Upper lobe of left lung (tissue), 6 donors: ENCODE measurements at regions not wholly inside any gene's neighbourhood (a gene's known extent, or its start where the extent isn't known, plus 50 kb on each side); places are given as distances from the start of the nearest gene placed in this dataset.

Source experiments
- ATAC-seq, 2 donors: fragments of 200-7000 bp; cut with Tn5 transposase; one replicate each; pipeline ENCODE4 v1.9.1; 2022; ENCODE audit warnings: mild to moderate bottlenecking in 2 of 2, moderate library complexity in 2 of 2; ENCODE audit not compliant: low FRiP score in 2 of 2
- DNase-seq, 2 donors: peaks; one replicate each; pipeline ENCODE4 v3.0.0-alpha.2; 2019 to 2020
- H3K27ac ChIP-seq, 4 donors: fragments of 200-600 bp; sonication (generic); one replicate each; pipeline ENCODE4 v1.5.1; 2016 to 2019
- H3K27me3 ChIP-seq, 4 donors: fragments of 200-600 bp; sonication (generic); one replicate each; pipeline ENCODE4 v1.5.1; 2017 to 2019
- H3K36me3 ChIP-seq, 4 donors: fragments of 200-600 bp; sonication (generic); one replicate each; pipeline ENCODE4 v1.5.1; 2016 to 2019
- H3K4me1 ChIP-seq, 4 donors: fragments of 200-600 bp; sonication (generic); one replicate each; pipeline ENCODE4 v1.5.1; 2018 to 2019
- H3K4me3 ChIP-seq, 4 donors: fragments of 200-600 bp; sonication (generic); one replicate each; pipeline ENCODE4 v1.5.1; 2017 to 2019; ENCODE audit warnings: mild to moderate bottlenecking in 2 of 4, moderate library complexity in 1 of 4
- H3K9me3 ChIP-seq, 4 donors: fragments of 200-600 bp; sonication (generic); one replicate each; pipeline ENCODE4 v1.5.1; 2018 to 2019
- EP300 ChIP-seq, 4 donors: sonication (generic); formaldehyde crosslinking; IDR thresholded peaks; one replicate each; pipeline ENCODE4 v1.5.1; 2017; ENCODE audit warnings: antibody characterized with exemption in 4 of 4, control low read depth in 2 of 4
- POLR2A ChIP-seq, 4 donors: fragments of 450-650 bp; IDR thresholded peaks; one replicate each; pipeline ENCODE4 v1.5.1; 2016 to 2017; ENCODE audit warnings: antibody characterized with exemption in 4 of 4, mild to moderate bottlenecking in 2 of 4
- POLR2AphosphoS5 ChIP-seq, 2 donors: sonication (generic); formaldehyde crosslinking; IDR thresholded peaks; one replicate each; pipeline ENCODE4 v1.5.1; 2017; ENCODE audit warnings: antibody characterized with exemption in 2 of 2
- WGBS, 2 donors: methylation state at CpG; one replicate each; pipeline ENCODE4 v1.1.5; 2017 to 2018; 5-methylcytosine and 5-hydroxymethylcytosine counted together
- TF ChIP-seq, protein P1 (sequence below), 6 experiments: fragments of 450-650 bp in 4 of 6; fragments of 200-600 bp in 2 of 6; sonication (generic) in 2 of 6; IDR thresholded peaks; one replicate each; pipeline ENCODE4 v1.5.1; 2016 to 2019; ENCODE audit warnings: antibody characterized with exemption in 6 of 6
- donor health status: DM: no; HTN: no; CAD: no; lungs with moderate emphysema.
- donor health status: DM: no; HTN: yes; CAD: no; lungs with severe emphysema.

DNA sequence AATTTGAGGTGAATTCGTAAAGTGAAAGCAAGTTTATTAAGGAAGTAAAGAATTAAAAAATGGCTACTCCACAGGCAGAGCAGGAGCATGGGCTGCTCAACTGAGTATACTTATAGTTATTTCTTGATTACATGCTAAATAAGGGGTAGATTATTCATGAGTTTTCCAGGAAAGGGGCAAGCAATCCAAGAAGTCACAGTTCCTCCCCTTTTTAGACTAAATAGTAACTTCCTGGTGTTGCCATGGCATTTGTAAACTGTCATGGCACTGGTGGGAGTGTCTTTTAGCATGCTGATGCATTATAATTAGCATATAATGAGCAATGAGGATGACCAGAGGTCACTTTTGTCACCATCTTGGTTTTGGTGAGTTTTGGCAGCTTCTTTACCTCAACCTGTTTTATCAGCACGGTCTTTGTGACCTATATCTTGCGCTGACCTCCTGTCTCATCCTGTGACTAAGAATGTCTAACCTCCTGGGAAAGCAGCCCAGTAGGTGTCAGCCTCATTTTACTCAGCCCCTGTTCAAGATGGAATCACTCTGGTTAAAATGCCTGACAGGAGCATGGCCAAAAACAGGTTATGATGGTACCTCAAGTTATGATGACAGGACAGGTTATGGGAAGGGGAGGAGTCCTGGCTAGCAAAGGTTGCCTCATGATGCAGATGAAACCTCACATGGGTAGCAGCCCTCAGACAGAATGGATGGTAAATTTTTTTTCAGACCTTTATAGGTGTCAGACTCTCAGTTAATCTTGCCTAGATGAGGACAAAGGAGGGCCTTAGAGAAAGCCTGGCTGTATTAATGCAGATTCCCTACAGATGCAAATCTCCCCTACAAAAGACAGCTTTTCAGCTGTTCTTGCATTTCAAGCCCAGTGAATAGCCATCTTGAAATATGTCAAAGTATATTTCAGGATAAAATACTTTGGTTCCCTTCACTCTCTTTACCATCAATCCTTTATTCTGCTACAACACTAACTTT is 49.7 kb downstream of the SIPA1L2 start:
- Histone ChIP-seq H3K36me3 (no peaks in the 10 kb centered on the region), H3K27ac (peak overlapping the region; percentile 57 to 86 (median 64)), H3K4me3 (no peak overlapping the region), H3K27me3 (no peaks in the 10 kb centered on the region), H3K4me1 (peaks cover 33 to 61% (median 42%) of the 10 kb centered on the region in 4 donors), H3K9me3 (no peaks in the 10 kb centered on the region)
- TF ChIP-seq POLR2A (IDR thresholded peaks at IDR 0.05) (no peak), POLR2AphosphoS5 (IDR thresholded peaks at IDR 0.05) (no peak), EP300 (IDR thresholded peaks at IDR 0.05) (no peak)
- TF ChIP-seq, protein P1, sequence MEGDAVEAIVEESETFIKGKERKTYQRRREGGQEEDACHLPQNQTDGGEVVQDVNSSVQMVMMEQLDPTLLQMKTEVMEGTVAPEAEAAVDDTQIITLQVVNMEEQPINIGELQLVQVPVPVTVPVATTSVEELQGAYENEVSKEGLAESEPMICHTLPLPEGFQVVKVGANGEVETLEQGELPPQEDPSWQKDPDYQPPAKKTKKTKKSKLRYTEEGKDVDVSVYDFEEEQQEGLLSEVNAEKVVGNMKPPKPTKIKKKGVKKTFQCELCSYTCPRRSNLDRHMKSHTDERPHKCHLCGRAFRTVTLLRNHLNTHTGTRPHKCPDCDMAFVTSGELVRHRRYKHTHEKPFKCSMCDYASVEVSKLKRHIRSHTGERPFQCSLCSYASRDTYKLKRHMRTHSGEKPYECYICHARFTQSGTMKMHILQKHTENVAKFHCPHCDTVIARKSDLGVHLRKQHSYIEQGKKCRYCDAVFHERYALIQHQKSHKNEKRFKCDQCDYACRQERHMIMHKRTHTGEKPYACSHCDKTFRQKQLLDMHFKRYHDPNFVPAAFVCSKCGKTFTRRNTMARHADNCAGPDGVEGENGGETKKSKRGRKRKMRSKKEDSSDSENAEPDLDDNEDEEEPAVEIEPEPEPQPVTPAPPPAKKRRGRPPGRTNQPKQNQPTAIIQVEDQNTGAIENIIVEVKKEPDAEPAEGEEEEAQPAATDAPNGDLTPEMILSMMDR (IDR thresholded peaks at IDR 0.05), result no peak
- DNase-seq (no peak), ATAC-seq (peak in 1 of 2 donors; percentile 35)
- 73 to 82% methylated on average over 3 of the region's 3 CpGs for WGBS, 2 donors

DNA sequence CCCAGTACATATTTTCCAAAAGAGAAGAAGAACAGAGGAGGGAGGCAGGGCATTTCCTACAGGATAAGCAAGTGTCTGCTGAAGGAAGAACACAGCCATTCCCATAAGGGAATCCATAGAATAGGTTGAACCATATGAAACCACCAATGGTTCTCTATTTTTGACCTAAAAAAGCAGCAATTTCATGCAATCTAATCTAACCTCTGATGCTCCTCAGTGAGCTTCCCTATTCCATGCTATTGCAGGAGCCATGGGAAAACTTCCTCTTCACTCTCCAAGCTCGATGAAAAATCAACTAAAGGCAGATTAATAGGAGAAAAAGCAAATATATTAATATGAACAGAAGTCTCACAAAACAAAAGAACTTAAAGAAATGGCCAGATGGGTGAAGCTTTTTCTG is 50.5 kb downstream of the SIPA1L2 start:
- peaks cover 33 to 58% (median 48%) of the 10 kb centered on the region in 4 donors for H3K4me1 ChIP-seq
- no peak for TF ChIP-seq POLR2A (IDR thresholded peaks at IDR 0.05)
- TF ChIP-seq, protein P1 (IDR thresholded peaks at IDR 0.05), result no peak
- ATAC-seq (peak in 1 of 2 donors; percentile 44), DNase-seq (no peak)
- no peaks in the 10 kb centered on the region for H3K9me3 ChIP-seq
- 19 to 30% methylated on average over 1 of the region's 1 CpG for WGBS, 2 donors
- peak overlapping the region; percentile 57 to 86 (median 64) for H3K27ac ChIP-seq
- no peaks in the 10 kb centered on the region for H3K27me3 ChIP-seq
- H3K36me3 ChIP-seq, result no peaks in the 10 kb centered on the region
- H3K4me3 ChIP-seq, result no peak overlapping the region

DNA sequence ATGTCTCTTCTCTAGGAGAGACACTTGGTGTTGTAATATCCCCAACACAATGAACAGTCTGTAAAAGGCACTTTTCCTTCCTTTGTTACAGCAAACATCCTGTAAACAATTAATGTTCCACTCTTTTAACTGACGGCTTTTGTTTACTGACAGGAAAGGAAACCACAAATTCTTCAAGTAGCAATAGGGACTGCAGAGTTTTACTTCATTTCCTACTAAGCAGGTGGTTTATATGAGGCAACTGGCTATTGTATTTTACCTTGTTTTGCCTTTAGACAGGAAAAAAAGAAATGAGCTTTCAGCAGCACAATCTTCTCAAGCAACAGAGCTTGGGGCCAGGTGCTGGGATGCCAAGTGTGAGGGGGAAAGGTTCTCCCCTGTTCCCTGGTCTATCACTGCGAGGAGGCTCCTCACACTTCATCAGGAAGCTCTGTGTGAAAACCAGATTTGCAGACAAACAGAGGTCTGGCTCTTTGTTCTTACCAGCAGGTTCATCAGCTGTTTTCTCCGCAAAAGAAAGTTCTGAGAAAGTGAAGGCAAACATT is 51.2 kb downstream of the SIPA1L2 start:
- WGBS, 2 donors, result 29 to 38% methylated on average over 3 of the region's 3 CpGs
- peak in 1 of 2 donors; percentile 19 for ATAC-seq

DNA sequence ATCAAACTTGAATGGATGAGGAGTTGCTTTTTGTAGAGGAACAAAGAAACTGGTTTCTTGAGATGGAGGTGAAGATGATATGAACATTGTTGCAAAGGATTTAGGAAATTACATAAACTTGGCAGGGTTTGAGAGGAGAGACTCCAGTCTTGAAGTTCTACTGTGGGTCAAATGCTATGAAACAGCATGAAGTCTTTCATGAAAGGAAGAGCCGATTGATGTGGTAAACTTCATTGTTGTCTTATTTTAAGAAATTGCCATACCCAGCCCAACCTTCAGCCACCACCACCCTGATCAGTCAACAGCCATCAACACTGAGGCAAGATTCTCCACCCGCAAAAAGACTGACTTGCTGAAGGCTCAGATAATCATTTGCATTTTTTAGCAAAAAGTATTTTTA is 52.2 kb downstream of the SIPA1L2 start:
- no peak overlapping the region for H3K4me3 ChIP-seq
- ATAC-seq, result no peak
- peak overlapping the region; percentile 57 to 86 (median 64) for H3K27ac ChIP-seq
- 53 to 58% methylated on average over 2 of the region's 2 CpGs for WGBS, 2 donors
- peaks cover 33 to 66% (median 49%) of the 10 kb centered on the region in 4 donors for H3K4me1 ChIP-seq
- no peaks in the 10 kb centered on the region for H3K9me3 ChIP-seq
- TF ChIP-seq, protein P1 (IDR thresholded peaks at IDR 0.05), result no peak
- TF ChIP-seq POLR2AphosphoS5 (IDR thresholded peaks at IDR 0.05) (no peak), POLR2A (IDR thresholded peaks at IDR 0.05) (no peak), EP300 (IDR thresholded peaks at IDR 0.05) (no peak)
- DNase-seq, result no peak
- no peaks in the 10 kb centered on the region for H3K36me3 ChIP-seq
- H3K27me3 ChIP-seq, result no peaks in the 10 kb centered on the region

More for the DNA sequence above, 51.2 kb downstream of the SIPA1L2 start:
- no peak overlapping the region for H3K4me3 ChIP-seq
- no peaks in the 10 kb centered on the region for H3K9me3 ChIP-seq
- no peaks in the 10 kb centered on the region for H3K36me3 ChIP-seq
- peak; percentile 30 to 87 (median 56) for TF ChIP-seq EP300 (IDR thresholded peaks at IDR 0.05)
- no peak for TF ChIP-seq POLR2A (IDR thresholded peaks at IDR 0.05)
- TF ChIP-seq, protein P1 (IDR thresholded peaks at IDR 0.05), result no peak
- TF ChIP-seq POLR2AphosphoS5 (IDR thresholded peaks at IDR 0.05), result peak in 1 of 2 donors; percentile 82
- peak overlapping the region; percentile 57 to 86 (median 64) for H3K27ac ChIP-seq
- DNase-seq, result no peak
- peaks cover 33 to 64% (median 48%) of the 10 kb centered on the region in 4 donors for H3K4me1 ChIP-seq
- H3K27me3 ChIP-seq, result no peaks in the 10 kb centered on the region
